Right lobe of liver (tissue), 4 donors: ENCODE measurements at regions not wholly inside any gene's neighbourhood (a gene's known extent, or its start where the extent isn't known, plus 50 kb on each side); places are given as distances from the start of the nearest gene placed in this dataset.

Experiments used
- CTCF ChIP-seq, 4 donors: fragments of 200-600 bp in 3 of 4; fragments of 450-650 bp in 1 of 4; IDR thresholded peaks; one replicate each; pipeline versions ENCODE4 v1.5.1 to v1.8.0; 2016 to 2022; ENCODE audit warnings: antibody characterized with exemption in 4 of 4, mild to moderate bottlenecking in 2 of 4
- POLR2A ChIP-seq: fragments of 450-650 bp; IDR thresholded peaks from one replicate; pipeline ENCODE4 v1.6.1; 2017; ENCODE audit warnings: antibody characterized with exemption, mild to moderate bottlenecking
- donor health status: DM: no; HTN: no; CAD: no.
- donor health status: DM: no; HTN: no; CAD: no.
- donor health status: DM: no; HTN: yes; CAD: no.

- TF ChIP-seq CTCF (IDR thresholded peaks at IDR 0.05): no peak
- TF ChIP-seq POLR2A: no peak
These were observed 197.8 kb downstream of the MID1IP1 start for GRCh38 chrX:38999099-38999498.
